ENCODE measurements at regions not wholly inside any gene's neighbourhood (a gene's known extent, or its start where the extent isn't known, plus 50 kb on each side); places are given as distances from the start of the nearest gene placed in this dataset.

DNA sequence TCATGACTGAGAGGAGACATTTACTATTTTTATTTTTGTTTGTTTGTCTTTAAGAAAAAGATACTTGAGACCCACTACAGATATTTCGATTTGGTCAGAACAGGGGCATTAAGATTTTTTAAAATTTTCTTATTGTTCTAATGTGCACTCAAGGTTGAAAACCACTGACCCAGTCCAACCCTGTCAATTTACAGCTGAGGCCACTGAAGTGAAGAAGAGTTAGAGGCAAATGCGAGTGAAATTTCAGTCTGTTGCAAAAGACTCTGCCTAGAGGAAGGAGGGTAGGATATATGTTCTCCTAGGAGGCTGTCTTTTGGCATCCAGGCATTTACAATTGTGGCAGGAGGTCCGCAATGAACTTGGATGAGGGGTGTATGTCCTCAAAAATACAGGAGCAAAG is 396.3 kb downstream of the RPS24 start:
- TF ChIP-seq EZH2 (IDR thresholded peaks at IDR 0.05; ENCODE audit: borderline replicate concordance, low read length), result no peak
- TF ChIP-seq, protein P1, sequence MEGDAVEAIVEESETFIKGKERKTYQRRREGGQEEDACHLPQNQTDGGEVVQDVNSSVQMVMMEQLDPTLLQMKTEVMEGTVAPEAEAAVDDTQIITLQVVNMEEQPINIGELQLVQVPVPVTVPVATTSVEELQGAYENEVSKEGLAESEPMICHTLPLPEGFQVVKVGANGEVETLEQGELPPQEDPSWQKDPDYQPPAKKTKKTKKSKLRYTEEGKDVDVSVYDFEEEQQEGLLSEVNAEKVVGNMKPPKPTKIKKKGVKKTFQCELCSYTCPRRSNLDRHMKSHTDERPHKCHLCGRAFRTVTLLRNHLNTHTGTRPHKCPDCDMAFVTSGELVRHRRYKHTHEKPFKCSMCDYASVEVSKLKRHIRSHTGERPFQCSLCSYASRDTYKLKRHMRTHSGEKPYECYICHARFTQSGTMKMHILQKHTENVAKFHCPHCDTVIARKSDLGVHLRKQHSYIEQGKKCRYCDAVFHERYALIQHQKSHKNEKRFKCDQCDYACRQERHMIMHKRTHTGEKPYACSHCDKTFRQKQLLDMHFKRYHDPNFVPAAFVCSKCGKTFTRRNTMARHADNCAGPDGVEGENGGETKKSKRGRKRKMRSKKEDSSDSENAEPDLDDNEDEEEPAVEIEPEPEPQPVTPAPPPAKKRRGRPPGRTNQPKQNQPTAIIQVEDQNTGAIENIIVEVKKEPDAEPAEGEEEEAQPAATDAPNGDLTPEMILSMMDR (IDR thresholded peaks at IDR 0.05; ENCODE audit: low read length), result no peak
